ENCODE measurements at regions not wholly inside any gene's neighbourhood (a gene's known extent, or its start where the extent isn't known, plus 50 kb on each side); places are given as distances from the start of the nearest gene placed in this dataset.

GRCh38 chr18:55884498-55884897 lies 296.5 kb upstream of the TCF4 start:
- no peak for DNase-seq (ENCODE audit: low read depth in 2 of 2)

DNA sequence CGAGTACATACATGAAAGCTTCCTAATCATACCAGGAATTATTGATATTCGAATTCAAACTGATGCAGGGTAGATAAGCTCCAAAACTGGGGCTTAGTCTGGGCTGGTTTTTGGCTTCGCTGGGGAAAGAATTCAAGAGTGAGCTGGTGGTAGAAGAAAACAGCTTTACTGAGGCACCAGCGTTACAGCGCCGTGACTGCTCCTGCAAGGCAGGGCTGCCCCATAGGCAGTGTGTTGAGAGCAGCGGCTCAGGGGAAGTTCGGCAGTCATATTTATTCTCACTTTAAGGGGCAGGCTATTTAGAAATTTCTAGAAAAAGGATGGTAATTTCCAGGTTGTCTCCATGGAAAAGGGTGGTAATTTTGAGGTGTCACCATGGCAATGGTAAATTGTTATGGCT lies 292.6 kb upstream of the TCF4 start:
- DNase-seq (ENCODE audit: low read depth in 2 of 2), result no peak

DNA sequence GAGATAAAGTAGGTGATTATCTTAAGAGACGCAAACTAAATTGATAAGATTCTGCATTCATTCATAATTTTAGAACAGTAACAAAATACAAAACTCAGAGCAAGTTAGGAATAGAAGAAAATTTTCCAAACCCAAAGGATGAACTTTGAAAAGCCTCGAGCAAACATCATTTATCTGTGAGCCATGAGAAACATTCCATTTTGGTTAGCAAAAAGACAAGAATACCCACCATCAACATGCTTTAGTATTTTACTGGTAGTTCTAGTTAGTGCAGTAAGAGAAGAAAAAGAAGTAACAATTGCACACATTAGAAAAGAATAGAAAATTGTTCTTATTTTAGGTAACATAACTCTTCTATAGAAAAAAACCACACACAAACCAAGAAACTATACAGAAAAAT lies 291.3 kb upstream of the TCF4 start:
- DNase-seq (ENCODE audit: low read depth in 2 of 2), result no peak

- DNase-seq (ENCODE audit: low read depth in 2 of 2), result no peak
Measured at GRCh38 chr18:55878224-55878623, 290.2 kb upstream of the TCF4 start.

DNA sequence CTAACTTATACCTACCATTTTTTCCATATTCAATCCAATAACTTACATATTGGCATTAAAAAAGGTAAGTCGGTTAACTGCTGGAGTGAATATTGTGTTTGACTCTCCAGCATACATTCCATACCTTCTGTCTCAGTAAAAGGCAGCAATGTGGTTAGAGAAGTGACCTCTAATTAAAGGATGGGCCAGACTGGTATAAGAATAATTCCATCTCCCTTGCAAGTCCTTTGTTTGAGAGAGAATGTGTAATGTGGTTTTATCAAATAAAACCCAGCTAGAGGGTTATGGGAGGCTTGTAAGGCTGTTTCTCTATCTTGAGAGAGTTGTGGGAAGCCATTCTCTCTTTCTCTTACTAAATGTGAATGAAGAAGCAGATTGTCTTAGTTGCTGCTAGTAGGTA lies 289.3 kb upstream of the TCF4 start:
- DNase-seq (ENCODE audit: low read depth in 2 of 2), result no peak

DNA sequence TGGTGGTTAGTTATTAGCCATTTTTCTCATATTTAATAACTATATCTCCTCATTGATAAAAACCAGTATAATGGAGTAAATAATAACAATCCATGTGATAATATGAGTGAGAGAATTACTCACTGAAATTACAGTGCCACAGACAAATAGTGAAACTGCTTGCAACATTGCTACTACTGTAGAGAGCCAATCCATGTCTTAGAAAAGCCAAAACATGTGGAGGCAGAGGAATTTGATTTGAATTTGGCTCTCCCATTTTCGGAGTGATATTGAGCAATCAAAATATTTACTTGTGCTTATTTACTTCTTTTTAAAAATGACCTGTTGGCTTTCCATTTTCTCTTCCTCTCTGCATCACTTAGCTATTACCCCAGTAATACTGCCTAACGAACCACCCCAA lies 288.3 kb upstream of the TCF4 start:
- no peak for DNase-seq (ENCODE audit: low read depth in 2 of 2)

- no peak for DNase-seq (ENCODE audit: low read depth in 2 of 2)
Measured at GRCh38 chr18:55875371-55875901, 287.4 kb upstream of the TCF4 start.

DNA sequence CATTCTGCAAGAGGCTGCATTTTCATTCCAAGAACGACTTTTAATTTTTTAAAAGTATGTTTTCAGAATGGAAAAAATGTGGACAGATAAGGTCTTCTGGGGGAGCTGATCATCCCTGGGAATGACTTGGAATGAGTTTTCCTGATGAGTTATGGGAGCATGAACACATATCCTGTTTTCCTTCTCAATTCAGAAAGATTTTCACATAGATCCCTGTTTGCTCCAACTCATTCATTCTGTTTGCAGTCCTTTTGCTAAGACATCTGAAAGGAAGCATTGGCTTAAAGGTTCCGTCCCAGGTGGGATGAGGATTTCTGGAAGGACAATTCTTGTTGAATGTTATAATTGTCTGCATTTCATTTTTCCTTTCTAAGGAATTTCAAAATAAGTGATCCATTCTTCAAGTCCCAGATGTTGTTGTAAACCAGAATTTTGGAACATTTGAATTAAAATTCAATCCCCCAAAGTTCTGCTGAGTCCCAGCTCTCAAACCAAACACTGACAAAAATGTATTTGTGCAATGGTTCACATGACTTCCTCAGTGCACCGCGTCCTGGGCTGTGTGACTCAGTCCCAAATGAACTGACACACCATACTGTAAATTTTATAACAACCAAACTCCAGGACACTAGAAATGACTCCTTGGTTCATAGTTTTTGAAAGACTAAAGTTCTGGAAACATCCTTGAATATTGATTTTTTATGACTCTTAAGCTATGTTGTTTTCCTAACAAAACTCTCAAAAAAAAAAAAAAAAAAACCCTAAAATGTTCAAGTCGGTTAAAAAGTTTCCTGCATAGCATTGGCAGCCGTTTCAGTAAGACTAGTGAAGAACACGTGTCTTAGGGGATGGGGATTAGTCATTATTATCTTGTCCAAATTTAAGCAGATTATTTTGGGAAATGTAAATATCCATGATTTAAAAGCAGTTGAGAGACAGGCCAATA lies 281.8 kb upstream of the TCF4 start:
- no peak for DNase-seq (ENCODE audit: low read depth in 2 of 2)

DNA sequence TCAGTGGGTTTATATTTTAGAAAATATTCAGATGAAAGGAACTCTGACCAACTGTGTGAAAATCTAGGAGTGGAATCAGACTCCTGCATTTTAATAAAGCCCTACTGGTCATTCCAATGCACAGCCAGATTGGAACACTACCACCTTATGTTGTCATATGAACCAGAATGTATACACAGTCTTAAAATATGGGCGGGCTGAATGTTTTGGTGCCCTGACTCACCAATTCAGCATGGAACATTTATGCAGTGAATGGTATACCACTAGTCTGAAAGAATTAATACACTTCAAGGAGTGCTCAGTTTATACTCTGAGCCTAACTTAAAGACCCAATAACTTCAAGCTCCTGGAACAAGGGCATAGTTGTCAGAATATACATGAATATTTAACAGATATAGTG lies 280.9 kb upstream of the TCF4 start:
- no peak for DNase-seq (ENCODE audit: low read depth in 2 of 2)

DNA sequence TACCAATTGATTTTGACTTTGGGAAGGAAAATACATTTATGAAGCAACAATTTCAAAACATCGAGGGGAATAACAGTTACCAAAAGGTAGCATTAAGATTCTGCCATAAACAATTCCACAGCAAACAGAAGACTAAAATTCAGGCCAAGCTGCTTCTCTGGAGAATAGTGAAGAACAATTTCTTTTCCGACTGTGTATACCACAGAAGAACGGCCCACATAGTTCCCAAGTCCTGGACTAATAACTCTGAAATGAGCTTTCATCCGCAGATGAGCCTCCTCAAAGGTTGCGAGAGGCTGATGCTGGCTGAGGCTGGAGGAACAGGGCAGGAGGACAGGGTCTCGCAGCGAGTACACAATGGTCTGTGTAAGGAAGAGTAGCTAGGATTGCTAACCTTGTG lies 278.9 kb upstream of the TCF4 start:
- no peak for DNase-seq (ENCODE audit: low read depth in 2 of 2)

- DNase-seq (ENCODE audit: low read depth in 2 of 2), result no peak
Measured at GRCh38 chr18:55866006-55866405, 278.0 kb upstream of the TCF4 start.

DNA sequence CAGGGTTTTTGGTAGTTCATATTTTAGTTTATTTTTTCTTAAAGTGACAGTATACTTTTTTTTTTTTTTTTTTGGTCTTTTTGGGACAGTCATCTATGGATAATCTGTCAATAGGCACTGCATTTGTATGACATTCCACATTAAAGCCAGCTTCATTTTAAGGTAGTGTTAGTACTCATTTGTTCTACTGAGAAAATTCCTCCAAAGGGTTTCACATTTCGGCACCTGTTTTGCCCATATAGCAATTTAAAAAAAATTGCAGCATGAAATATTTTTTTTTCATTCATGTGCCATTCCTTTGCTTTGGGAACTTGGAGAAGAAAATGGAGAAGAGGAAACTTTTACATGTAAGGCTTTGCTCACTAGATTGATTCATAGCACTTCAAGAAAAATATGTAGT lies 276.3 kb upstream of the TCF4 start:
- no peak for DNase-seq (ENCODE audit: low read depth in 2 of 2)

DNA sequence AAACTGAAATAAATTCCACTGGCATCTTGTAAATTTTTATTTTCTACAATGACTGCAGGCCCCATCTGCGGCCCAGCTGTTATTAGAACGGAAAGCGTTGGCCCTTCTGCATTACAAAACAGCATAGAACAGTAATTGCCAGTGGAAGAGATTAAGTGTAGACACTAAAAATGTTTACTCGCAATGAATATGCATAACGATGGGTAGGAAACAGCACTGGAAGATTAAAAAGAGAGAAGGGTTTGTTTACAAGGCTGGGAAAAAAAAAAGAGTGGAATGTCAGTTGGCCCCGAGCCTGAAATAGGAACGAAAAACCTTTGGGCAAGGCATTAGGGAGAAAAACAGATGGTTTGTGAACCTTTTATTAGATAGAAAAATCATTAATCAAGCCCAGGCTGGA lies 275.9 kb upstream of the TCF4 start:
- no peak for DNase-seq (ENCODE audit: low read depth in 2 of 2)

DNA sequence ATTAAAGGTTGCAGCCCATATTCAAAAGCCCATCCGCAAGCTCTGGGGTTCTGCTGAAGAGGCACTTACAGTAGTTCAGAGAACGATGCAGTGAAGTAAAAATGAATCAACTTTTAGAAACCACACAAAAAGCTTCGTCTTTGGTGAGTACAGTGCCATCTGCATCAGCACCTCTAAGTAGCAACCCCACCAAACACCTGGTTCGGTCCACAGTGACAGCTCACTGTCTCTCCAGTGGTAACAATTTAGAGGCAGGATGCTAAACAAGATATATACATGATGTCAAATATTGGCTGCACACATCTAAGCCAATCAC lies 275.4 kb upstream of the TCF4 start:
- DNase-seq (ENCODE audit: low read depth in 2 of 2), result no peak

DNA sequence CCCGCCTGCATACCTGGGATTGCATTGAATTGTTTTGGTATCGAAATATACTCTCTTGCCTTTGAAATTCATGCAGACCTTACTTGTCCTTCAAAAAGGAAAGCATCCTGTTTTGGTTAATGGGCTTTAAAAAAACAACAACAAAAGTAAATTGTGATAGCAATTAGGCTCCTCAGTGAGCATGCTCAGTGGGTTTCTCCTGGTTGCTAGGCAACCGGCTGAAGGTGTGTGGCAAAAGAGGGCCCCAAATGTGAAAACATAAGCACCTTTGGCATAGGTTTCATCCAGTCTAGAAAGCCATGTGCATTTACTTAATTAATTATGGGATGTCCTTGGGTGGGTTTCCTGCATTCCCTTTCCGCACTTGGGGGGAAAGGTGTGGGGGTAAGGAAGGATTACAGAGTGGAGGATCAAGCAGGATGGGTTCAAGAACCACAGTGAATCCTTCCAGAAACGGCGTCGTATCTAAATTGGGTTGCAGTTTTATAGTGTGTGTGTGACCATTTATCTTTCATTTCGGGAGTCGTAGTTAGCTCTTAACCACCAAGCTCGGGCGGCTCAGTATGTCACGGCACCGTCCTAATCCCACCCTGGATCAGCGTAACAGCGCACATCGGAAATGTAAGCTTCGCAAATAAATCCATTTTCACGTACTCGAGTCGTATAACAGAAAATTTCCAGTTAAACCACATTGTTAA lies 274.9 kb upstream of the TCF4 start:
- no peak for DNase-seq (ENCODE audit: low read depth in 2 of 2)

DNA sequence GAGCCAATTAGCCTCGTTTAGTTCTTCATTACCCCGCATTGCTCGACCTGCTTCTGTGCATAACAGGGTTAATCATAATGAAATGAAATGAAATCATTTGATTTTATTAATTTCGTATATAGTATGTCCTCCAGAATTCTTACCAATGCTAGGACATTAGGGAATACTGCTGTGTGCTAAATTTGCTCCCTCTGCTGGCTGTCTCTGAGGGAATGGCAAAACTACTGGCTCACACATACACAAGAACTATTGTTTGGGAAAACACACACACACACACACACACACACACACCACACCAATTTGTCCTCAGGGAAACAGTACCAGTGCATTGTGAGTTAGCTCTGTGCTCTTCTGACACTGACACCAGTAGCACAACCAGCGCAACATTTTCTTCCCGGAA lies 273.3 kb upstream of the TCF4 start:
- no peak for DNase-seq (ENCODE audit: low read depth in 2 of 2)

DNA sequence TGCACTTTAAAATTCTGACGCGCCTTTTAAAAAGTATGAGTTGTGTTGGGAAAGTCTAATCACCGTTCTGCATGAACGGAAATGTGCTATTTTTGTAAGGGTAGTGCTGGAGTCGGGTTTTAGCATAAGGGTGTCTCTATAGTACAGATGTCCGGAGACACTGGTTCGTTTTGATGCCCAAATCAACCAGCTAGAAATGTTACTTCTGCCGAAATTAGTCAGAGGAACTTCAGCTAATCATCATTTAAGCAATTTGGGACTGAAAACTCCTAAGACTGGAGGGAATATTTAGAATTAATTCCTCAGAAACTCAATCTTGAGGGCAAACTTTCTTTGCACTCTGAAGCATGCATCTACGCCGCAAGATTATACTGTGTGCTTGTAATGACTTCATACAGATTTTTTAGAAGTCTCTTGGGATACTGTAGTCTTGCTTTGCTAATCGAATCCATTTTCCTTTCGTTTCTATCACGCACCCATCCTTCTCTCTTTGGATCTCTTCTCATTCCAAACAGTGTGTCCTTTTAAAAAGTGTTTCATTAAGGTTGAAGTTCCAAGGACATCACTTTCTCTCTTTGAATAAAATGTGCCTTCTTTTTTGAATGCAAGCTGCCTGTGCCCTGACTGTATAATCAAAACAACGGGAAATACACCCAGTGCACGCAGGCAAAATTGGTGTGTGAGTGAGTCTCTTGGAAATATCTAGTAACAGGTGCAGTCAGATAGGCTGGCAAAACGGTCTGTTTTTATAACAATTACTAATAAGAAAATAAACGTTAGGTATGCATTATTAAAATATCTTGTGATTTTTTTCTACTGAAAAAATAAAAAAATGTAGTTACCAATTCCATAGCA lies 270.9 kb upstream of the TCF4 start:
- DNase-seq (ENCODE audit: low read depth in 2 of 2), result no peak

- DNase-seq (ENCODE audit: low read depth in 2 of 2), result no peak
Measured at GRCh38 chr18:55857956-55858355, 270.0 kb upstream of the TCF4 start.

- no peak for DNase-seq (ENCODE audit: low read depth in 2 of 2)
Measured at GRCh38 chr18:55857409-55857808, 269.4 kb upstream of the TCF4 start.

DNA sequence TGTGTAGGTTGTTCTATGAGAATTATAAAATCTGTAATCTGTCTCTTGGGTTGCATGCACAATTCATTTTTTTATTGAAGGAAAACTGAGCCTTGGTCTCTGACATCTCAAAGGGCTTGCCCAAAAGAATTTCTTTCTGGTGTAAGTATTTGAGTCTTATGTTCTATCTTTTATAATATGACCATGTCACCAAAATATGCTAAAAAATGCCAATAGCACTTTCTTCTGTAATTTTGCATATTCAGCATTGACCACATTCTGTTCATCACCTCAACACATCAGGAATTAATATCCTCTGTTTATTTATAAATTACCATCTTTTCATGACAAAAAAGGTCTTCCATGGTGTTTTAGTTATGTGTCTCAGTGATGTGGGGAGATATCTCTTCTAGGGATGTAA lies 268.7 kb upstream of the TCF4 start:
- no peak for DNase-seq (ENCODE audit: low read depth in 2 of 2)

DNA sequence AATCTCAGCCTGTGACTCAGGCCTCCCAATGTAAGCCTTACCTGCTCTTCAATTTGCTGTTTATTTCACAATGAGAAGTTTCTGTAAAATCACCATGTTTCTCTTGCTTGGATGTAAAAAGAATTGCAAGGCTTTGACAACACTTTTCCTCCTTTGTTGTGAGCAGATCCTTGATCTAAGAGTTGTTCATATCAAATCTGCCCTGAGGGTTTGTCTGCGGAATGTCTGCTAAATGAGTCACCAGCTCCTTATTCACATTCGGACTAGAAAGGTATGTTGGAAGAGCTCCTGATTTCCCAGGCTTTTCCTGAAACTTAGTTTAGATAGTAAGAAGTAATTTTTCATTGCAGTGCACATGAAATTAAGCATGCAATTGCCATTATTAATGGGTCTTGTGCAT lies 268.2 kb upstream of the TCF4 start:
- DNase-seq (ENCODE audit: low read depth in 2 of 2), result no peak

DNA sequence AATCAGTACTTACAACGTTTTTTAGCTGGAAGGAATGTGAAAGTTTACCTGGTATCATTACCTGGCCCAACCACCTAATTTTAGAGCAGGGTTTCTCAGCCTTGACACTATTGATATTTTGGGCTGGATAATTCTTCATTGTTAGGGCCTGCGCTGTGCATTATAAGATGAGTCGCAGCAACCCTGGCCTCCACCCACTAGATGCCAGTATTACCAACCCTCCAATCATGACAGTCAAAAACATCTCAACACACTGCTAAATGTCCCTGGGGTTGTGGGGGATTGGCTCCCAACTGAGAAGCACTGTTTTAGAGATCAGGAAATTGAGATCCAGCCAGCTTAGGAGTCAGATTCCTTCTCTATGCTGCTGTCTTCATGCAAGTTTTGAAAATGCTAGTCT lies 265.3 kb upstream of the TCF4 start:
- DNase-seq (ENCODE audit: low read depth in 2 of 2), result no peak

Measured in stimulated activated CD4-positive, alpha-beta T cell treated with anti-CD3 and anti-CD28 coated beads, Interleukin-4, amount 100 ng/mL, for 48 hours (primary cell).